HG03520 (cell line): ENCODE measurements at regions not wholly inside any gene's neighbourhood (a gene's known extent, or its start where the extent isn't known, plus 50 kb on each side); places are given as distances from the start of the nearest gene placed in this dataset.
"Not testable (repeated sequence)": the region's sequence is repeated elsewhere in the genome, so short reads cannot be mapped to it uniquely, and the experiment has no call there.

Source experiments
- ATAC-seq: cut with Tn5 transposase; IDR thresholded peaks from one replicate; pipeline ENCODE4 v1.9.1; 2021; ENCODE audit warnings: mild to moderate bottlenecking, moderate library complexity; ENCODE audit not compliant: unreplicated experiment

DNA sequence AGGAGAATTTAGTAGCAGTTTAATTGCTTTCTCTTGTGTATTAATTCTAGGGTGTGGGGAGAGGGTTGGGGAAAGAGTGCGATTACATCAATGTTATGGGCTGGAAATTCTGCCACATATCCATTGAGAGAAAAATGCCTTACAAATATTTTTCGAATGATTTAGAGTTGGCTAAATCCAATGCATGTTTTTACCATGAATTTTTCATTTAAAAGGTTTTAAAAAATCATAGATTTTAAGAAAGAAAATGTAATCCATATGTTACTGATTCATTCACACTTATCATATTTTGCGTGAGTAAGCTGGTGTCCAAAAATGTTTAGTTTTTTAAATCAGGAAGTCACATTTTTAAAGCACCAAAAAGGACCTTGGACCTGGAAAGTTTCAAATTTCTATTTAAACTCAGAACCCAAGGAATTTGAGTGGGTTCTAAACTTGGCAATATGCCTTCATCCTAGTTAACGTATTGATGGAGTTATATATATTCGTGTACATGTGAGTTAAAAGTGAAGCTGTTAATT, 627.4 kb upstream of the CITED2 start:
- no peak for ATAC-seq

- ATAC-seq: no peak
These were observed 626.6 kb upstream of the CITED2 start for GRCh38 chr6:140001005-140001404.

DNA sequence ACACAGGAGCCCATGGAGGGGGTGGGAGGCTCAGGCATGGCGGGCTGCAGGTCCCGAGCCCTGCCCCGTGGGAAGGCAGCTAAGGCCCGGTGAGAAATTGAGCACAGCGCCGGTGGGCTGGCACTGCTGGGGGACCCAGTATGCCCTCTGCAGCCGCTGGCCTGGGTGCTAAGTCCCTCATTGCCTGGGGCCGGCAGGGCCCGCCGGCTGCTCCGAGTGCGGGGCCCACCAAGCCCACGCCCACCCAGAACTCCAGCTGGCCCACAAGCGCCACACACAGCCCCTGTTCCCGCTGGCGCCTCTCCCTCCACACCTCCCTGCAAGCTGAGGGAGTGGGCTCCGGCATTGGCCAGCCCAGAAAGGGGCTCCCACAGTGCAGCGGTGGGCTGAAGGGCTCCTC, 625.2 kb upstream of the CITED2 start:
- ATAC-seq: not testable (repeated sequence)

DNA sequence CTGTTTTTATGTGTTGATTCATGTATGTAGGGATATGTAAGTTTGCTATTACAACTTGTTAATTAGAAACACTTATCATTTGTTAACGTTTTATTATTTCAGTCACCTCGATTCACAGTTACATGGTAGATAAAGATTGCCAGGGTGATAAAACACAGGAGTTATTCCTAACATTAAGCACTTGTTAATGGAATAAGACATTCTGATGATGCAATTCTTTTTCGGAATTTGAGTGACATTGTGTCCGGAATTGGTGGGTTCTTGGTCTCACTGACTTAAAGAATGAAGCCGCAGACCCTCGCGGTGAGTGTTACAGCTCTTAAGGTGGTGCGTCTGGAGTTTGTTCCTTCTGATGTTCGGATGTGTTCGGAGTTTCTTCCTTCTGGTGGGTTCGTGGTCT, 624.0 kb upstream of the CITED2 start:
- ATAC-seq: not testable (repeated sequence)

GRCh38 chr6:139996253-139996834, 621.9 kb upstream of the CITED2 start:
- peak; percentile 79 for ATAC-seq

GRCh38 chr6:139994998-139995397, 620.5 kb upstream of the CITED2 start:
- no peak for ATAC-seq

DNA sequence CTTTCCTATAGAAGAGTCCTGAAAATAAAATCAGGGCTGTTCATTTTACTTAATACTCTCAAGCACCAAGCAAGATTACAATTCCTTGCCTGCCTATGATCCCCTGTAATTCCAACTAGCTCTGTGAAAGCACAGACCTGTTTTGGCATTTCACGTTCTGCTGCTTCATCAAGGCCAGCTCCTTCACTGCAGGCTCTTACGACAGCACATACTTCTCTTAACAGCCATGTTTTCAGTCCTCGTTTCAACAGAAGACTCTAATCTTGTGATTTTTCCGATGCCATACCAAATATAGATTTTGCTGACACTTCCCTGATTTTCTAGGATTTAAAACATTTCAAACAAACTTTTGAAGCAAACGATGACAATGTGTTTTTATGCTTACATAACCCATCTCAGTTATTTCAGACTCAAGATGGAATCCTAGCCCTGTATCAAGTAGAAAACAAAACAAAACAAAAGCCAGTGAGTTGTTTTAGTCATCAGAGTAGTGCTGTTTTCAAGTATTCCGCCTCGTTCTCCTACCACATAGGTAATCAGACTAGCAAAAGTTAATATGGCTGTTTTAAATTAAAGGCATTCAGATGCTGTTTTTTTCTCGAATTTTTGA, 616.5 kb upstream of the CITED2 start:
- ATAC-seq: no peak

DNA sequence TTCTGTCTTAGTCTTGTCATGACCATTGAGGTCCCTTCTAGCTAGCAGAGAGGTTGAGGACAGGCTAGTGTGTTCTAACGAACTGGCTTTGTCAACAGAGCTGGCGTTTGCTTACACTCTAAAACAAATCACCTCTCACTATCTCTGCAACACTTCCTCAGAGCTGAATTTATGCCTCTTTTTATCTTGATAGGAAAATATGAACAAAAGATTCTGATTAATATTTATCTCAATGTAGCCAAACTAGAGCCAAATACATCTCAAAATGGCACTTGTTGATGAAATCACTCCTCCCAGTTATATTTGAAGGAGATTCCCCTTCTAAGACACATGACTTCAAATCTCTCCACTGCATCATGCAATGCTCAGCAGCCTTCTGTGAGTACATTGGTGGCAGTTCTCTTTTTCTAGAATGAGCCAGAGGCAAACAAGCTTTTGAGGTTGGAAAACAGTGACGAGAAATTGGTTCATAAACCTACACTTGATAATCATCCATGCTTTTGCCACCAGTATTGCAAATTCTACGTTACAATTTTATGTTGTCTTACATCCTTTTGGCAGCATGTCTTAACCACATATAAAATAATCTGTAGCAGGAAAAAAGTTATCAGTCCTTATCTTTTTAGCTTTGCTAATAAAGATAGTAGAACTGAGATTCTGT, 615.7 kb upstream of the CITED2 start:
- no peak for ATAC-seq

DNA sequence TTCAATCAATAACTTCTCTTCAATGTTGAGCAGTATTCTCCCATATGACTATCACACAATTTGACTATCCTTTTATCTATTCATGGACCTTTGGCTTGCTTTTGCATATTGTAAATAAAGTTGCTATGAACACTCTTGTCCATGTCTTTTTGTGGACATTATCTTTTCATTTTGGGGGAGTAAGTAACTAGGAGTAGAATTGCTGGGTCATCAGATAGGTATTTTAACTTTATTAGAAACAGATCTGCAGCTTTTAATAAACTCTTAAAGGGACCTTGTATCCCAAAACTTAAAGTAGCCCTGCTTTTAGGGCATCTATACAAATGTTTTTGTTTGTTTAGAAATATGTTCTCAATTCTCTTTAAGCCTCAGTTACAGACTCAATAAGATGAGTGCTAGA, 614.2 kb upstream of the CITED2 start:
- ATAC-seq: no peak

DNA sequence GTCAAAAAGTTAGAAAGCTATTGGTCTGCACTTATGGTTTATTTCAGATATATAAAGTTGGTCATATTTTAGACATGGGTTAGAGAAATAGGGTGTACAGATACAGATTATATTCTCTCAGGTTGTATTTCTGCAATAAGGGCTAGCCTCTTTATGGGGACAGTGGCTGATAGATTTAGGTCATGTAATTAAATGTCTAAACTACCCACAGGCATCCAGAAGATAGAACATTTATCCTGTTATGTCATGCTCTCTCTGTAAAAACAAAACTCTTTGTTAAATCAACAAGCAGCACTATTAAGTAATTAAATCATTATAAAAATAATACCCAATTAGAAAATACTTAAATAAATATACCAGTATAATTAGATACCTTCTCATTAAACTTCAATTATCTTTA, 612.6 kb upstream of the CITED2 start:
- no peak for ATAC-seq

- no peak for ATAC-seq
These were observed 610.9 kb upstream of the CITED2 start for GRCh38 chr6:139985236-139985815.

GRCh38 chr6:139984317-139984716, 609.9 kb upstream of the CITED2 start:
- ATAC-seq: no peak

GRCh38 chr6:139983555-139984276, 609.3 kb upstream of the CITED2 start:
- ATAC-seq: no peak

- no peak for ATAC-seq
These were observed 608.3 kb upstream of the CITED2 start for GRCh38 chr6:139982652-139983295.

DNA sequence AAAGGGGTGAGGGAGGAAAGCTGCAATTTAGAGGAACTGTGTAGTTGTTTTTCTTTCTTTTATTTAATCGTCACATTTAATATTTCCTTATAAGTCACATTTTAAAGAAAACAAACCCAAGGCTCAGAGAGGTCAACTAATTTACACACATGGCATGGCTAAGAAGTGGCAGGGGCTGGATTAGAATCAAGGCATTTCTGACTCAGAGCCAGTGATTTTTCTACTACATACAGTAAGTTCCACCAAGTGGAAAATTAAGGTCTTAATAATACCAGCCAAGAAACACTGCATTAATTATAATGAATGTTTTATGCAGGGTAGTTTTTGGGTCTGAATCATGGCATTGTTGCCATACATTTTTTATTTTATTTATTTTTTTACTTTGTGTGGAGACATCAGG, 607.7 kb upstream of the CITED2 start:
- ATAC-seq: no peak

GRCh38 chr6:139981768-139982181, 607.3 kb upstream of the CITED2 start:
- no peak for ATAC-seq

- no peak for ATAC-seq
These were observed 606.7 kb upstream of the CITED2 start for GRCh38 chr6:139981066-139981624.

- not testable (repeated sequence) for ATAC-seq
These were observed 606.2 kb upstream of the CITED2 start for GRCh38 chr6:139980631-139981030.

- no peak for ATAC-seq
These were observed 604.7 kb upstream of the CITED2 start for GRCh38 chr6:139979021-139979725.

- ATAC-seq: no peak
These were observed 603.5 kb upstream of the CITED2 start for GRCh38 chr6:139977887-139978332.
